GM18520 (cell line): ENCODE measurements at regions not wholly inside any gene's neighbourhood (a gene's known extent, or its start where the extent isn't known, plus 50 kb on each side); places are given as distances from the start of the nearest gene placed in this dataset.

Experiments
- ATAC-seq: cut with Tn5 transposase; IDR thresholded peaks from one replicate; pipeline ENCODE4 v1.9.1; 2021; ENCODE audit not compliant: unreplicated experiment

DNA sequence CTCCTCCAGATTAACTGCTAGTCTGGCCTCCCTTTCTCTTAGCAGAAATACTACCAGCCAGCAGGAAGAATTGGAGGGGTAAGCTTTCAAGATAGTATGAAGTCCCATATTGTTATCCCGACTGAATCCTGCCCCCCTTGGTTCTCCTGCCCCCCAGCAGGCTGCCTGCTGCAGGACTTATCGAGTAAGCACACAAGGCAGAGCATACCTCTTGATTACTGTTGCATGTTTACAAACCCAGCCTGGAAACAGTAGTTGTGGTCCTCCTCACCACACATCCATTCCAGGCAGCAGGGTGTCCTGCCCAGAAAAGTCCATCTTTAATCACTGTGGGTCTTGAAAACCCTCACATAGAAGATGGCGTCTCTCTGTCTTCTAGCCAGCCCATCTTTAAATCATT, 66.8 kb upstream of the PPP2R3A start:
- no peak for ATAC-seq

DNA sequence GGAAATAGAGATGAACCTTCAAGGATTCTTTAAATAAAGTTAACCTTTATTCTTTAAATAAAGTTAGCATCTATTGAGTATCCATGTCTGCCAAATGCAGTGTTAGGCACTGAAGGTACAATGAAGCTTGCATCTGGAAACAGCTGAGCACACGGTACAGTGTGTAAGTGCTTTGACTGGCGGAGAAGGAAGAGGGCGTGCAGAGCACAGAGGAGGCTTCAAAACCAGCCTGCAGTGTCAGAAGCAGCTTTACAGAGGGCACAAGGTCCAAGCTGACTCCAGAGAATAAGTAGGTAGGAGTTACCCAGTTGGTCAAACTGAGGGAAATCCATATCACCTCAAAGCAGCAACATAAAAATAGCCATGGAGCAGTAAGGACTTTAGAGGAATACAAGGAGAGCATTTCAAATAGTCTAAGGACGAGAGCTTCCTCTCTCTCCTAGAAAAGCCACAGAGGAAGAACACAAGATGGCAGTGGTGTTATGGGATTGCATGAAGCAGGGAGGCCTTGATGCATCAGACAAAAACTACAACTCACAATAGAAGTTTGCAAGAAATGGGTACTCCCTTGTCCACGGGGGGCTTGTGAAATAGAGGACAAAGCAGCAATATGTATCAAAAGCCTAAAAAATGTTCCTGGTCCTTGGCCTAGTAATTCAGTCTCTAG, 60.3 kb upstream of the PPP2R3A start:
- no peak for ATAC-seq

DNA sequence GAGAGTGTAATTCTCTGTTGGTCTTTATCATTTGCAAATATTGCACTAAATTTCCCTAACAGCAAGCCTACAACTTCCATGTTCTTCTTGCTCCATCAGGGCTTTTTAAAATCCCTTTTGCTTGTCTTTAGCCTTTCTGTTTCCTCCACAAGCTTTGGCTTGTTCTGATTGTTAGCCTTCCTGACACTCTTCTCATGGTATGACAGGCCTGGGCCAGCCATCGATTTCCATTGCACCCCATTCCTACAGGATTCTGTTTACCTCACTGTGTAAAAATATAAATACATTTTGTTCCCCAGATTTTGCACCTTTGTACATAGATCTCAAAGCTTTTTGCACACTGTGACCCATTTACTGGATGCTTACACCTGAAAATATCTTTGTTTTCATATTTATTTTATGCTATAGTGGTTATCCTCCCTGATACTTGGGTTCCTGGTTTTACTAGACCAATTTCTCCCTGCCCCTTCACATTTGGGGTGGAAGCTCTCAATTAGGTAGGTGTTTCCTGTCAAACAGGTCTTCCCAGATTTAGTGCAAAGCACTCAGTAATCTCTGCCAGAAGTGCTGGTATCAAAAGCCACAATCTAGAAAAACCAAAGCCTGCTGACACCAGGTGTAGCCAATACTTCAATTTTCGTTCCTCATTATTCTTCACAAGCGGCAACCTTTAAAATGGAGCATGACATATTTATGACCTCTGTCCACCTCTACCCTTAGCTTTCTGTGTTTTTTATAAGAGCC, 57.9 kb upstream of the PPP2R3A start:
- no peak for ATAC-seq

DNA sequence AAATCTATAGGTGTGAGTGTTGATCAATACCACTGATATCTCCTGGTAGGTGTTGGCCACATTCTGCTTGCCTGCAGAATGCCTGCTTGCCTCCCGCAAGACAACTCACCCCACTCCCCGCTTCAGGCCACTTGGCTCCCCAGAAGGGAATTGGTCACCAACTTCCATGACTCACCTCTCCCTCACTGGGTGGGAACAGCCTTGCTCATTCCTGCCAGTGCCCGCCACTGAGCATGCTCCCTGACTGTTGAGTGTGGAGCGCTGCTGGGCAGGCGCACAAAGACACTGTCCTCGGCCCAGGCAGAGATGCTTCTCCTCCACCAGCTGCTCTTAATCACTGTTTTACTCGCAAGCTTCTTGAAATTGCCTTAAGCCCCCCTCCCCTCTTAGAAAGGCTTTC, 57.3 kb upstream of the PPP2R3A start:
- no peak for ATAC-seq

DNA sequence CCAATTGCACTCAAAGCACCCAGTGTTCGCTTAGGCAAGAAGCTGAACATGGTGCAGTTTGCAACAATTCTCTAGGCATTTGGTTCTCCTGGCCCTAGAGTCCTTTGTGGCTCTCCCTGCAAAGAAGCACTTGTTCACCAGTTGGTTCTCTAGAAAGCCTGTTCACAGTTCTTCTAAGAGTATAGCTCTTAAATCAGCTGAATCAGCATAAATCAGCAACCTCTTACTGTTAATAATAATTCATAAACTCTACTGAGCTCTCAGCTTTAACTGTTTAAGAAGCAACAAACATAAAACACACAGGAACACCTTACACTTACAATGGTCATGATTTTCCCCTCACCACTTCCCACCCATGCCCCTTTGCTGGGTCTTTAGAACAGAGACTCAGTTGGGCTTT, 56.8 kb upstream of the PPP2R3A start:
- no peak for ATAC-seq

DNA sequence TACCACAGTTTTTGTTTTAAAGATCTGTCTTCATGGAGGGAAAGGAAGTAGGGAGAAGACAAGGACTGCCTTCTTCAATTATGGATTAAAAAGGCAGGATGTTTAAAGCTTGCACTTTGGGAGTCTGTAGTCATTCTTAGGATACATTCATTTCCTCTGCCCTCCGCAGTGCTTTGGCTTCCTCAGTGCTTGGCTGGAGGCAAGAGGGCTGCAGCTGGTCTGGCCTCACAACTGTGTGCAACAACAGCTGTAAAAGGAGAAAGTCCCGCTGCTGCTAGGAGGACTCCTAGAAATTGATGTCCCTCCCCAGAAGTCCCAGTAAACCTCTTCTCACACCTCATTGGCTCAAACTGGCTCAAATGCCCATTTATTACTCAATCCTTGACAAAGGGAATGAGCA, 54.4 kb upstream of the PPP2R3A start:
- no peak for ATAC-seq

DNA sequence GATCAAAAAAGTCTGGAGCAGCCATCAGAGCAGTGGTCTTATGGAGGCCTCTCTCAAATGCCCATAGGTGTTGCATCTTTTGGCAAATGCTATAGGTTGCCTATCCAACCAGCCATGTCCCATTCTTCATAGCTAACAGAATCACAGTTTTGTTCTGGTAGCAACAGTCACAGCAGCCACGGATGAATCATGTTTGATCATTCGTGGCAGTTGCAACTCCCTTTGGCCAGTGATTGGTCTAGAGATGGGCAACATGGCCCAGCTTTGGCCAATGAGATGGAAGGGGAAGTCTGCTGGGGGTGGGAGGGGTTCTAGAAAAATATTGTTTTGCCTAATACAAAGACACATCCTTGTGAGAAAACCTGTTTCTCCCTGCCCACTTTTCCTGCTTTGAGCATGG, 50.3 kb upstream of the PPP2R3A start:
- no peak for ATAC-seq
